Gastrocnemius medialis (tissue), 4 donors: ENCODE measurements at regions not wholly inside any gene's neighbourhood (a gene's known extent, or its start where the extent isn't known, plus 50 kb on each side); places are given as distances from the start of the nearest gene placed in this dataset.

Experiments
- ATAC-seq, 2 donors: fragments of 150-250 bp; one replicate each; pipeline ENCODE4 v1.9.1; 2016
- DNase-seq, 2 donors: peaks; one replicate each; pipeline ENCODE4 v3.0.0-alpha.2; 2019
- H3K27ac ChIP-seq, 4 donors: fragments of 200-600 bp; sonication (generic); 1 replicate in 1 of 4; 2 replicates in 3 of 4; pipeline ENCODE4 v1.5.1; 2016 to 2018; ENCODE audit warnings: mild to moderate bottlenecking in 2 of 4, moderate library complexity in 1 of 4
- H3K27me3 ChIP-seq, 3 donors: fragments of 200-600 bp; sonication (generic) in 2 of 3; 1 replicate in 1 of 3; 2 replicates in 2 of 3; pipeline versions ENCODE4 v1.5.1 to v1.6.0; 2016 to 2019; ENCODE audit warnings: mild to moderate bottlenecking in 1 of 3, moderate library complexity in 1 of 3
- H3K36me3 ChIP-seq, 2 donors: fragments of 200-600 bp; sonication (generic) in 1 of 2; one replicate each; pipeline ENCODE4 v1.5.1; 2017 to 2018
- H3K4me1 ChIP-seq, 2 donors: fragments of 200-600 bp; sonication (generic) in 1 of 2; one replicate each; pipeline ENCODE4 v1.5.1; 2016 to 2017; ENCODE audit warnings: mild to moderate bottlenecking in 2 of 2
- H3K4me3 ChIP-seq, 4 donors: fragments of 200-600 bp; sonication (generic) in 3 of 4; 1 replicate in 1 of 4; 2 replicates in 3 of 4; pipeline ENCODE4 v1.5.1; 2016 to 2019; ENCODE audit warnings: mild to moderate bottlenecking in 2 of 4
- H3K9me3 ChIP-seq, 3 donors: fragments of 200-600 bp; sonication (generic) in 2 of 3; 1 replicate in 1 of 3; 2 replicates in 2 of 3; pipeline ENCODE4 v1.5.1; 2016 to 2019
- CTCF ChIP-seq, 5 experiments: fragments of 450-650 bp in 3 of 5; fragments of 200-600 bp in 2 of 5; sonication (generic) in 2 of 5; IDR thresholded peaks in 4 of 5; conservative IDR thresholded peaks in 1 of 5; 1 replicate in 4 of 5; 2 replicates in 1 of 5; pipeline ENCODE4 v1.5.1; 2016 to 2019; ENCODE audit warnings: antibody characterized with exemption in 5 of 5, mild to moderate bottlenecking in 3 of 5, moderate library complexity in 3 of 5
- POLR2A ChIP-seq, 2 donors: fragments of 450-650 bp; IDR thresholded peaks; one replicate each; pipeline ENCODE4 v1.6.1; 2017; ENCODE audit warnings: antibody characterized with exemption in 2 of 2, mild to moderate bottlenecking in 2 of 2, moderate library complexity in 2 of 2
- in situ Hi-C, 4 donors: fragments of 200-750 bp; cut with MboI; loops; one replicate each; pipeline versions ENCODE4 v1.15.0 to v1.8.0; 2017; ENCODE audit warnings: low sequenced_read_pairs in 4 of 4
- intact Hi-C: fragments of 100-400 bp; cut with DNase I; formaldehyde crosslinking; loops from one replicate; pipeline ENCODE4 v1.15.1; 2023; ENCODE audit warnings: low total_unique reads

- in situ Hi-C loops = no loop called here
- ATAC-seq (no peak), DNase-seq (no peak)
- Histone ChIP-seq H3K9me3 (no peaks in the 10 kb centered on the region), H3K36me3 (no peaks in the 10 kb centered on the region), H3K27ac (no peak overlapping the region), H3K4me3 (no peak overlapping the region), H3K4me1 (no peaks in the 10 kb centered on the region), H3K27me3 (no peaks in the 10 kb centered on the region)
- intact Hi-C loops = no loop called here
- no peak for TF ChIP-seq CTCF (IDR thresholded peaks at IDR 0.05 in 4 of 5, conservative IDR thresholded peaks at IDR 0.05 in 1 of 5)
- no peak for TF ChIP-seq POLR2A (IDR thresholded peaks at IDR 0.05)
Observed at GRCh38 chr20:43843096-43843964, 71.3 kb upstream of the TOX2 start.

- no peak for ATAC-seq
Observed at GRCh38 chr20:43842126-43843020, 72.3 kb upstream of the TOX2 start.

GRCh38 chr20:43840382-43841070, 74.1 kb upstream of the TOX2 start:
- H3K36me3 ChIP-seq = no peaks in the 10 kb centered on the region
- H3K4me1 ChIP-seq = no peaks in the 10 kb centered on the region
- in situ Hi-C loops = no loop called here
- no peaks in the 10 kb centered on the region for H3K9me3 ChIP-seq
- DNase-seq = no peak
- H3K27me3 ChIP-seq = peaks cover 0 to 5% (median 3%) of the 10 kb centered on the region in 3 donors
- intact Hi-C loops = no loop called here
- no peak overlapping the region for H3K27ac ChIP-seq
- no peak for ATAC-seq
- TF ChIP-seq CTCF (IDR thresholded peaks at IDR 0.05 in 4 of 5, conservative IDR thresholded peaks at IDR 0.05 in 1 of 5) = no peak
- TF ChIP-seq POLR2A (IDR thresholded peaks at IDR 0.05) = no peak
- no peak overlapping the region for H3K4me3 ChIP-seq

More at GRCh38 chr20:43842126-43843020, 72.3 kb upstream of the TOX2 start:
- Histone ChIP-seq H3K36me3 (no peaks in the 10 kb centered on the region), H3K27me3 (no peaks in the 10 kb centered on the region), H3K27ac (no peak overlapping the region), H3K4me3 (no peak overlapping the region), H3K9me3 (no peaks in the 10 kb centered on the region), H3K4me1 (no peaks in the 10 kb centered on the region)
- no peak for TF ChIP-seq CTCF (IDR thresholded peaks at IDR 0.05 in 4 of 5, conservative IDR thresholded peaks at IDR 0.05 in 1 of 5)
- no peak for TF ChIP-seq POLR2A (IDR thresholded peaks at IDR 0.05)
- DNase-seq = no peak
- in situ Hi-C loops = no loop called here
- intact Hi-C loops = no loop called here

- DNase-seq (no peak), ATAC-seq (no peak)
- intact Hi-C loops = no loop called here
- H3K27ac ChIP-seq = no peak overlapping the region
- no peak overlapping the region for H3K4me3 ChIP-seq
- no peaks in the 10 kb centered on the region for H3K36me3 ChIP-seq
- no peaks in the 10 kb centered on the region for H3K4me1 ChIP-seq
- in situ Hi-C loops = no loop called here
- no peaks in the 10 kb centered on the region for H3K9me3 ChIP-seq
- TF ChIP-seq CTCF (IDR thresholded peaks at IDR 0.05 in 4 of 5, conservative IDR thresholded peaks at IDR 0.05 in 1 of 5) = no peak
- no peak for TF ChIP-seq POLR2A (IDR thresholded peaks at IDR 0.05)
- H3K27me3 ChIP-seq = peaks cover 0 to 5% (median 3%) of the 10 kb centered on the region in 3 donors
Observed at GRCh38 chr20:43839793-43840199, 74.9 kb upstream of the TOX2 start.
